ENCODE measurements at regions not wholly inside any gene's neighbourhood (a gene's known extent, or its start where the extent isn't known, plus 50 kb on each side); places are given as distances from the start of the nearest gene placed in this dataset.

GRCh38 chr16:49931916-49932315 is 76.0 kb upstream of the ZNF423 start:
- no peak overlapping the region for H3K4me3 ChIP-seq (ENCODE audit: low read depth, poor library complexity, severe bottlenecking)
- DNase-seq (ENCODE audit: low spot score in 2 of 2): no peak
- TF ChIP-seq CTCF (IDR thresholded peaks at IDR 0.05): no peak
- TF ChIP-seq POLR2A (IDR thresholded peaks at IDR 0.05): no peak
- intact Hi-C loops (cut with DNase I; ENCODE audit: low total_unique reads): no loop called here
- 90 to 91% methylated on average over 10 of the region's 10 CpGs for WGBS, 2 donors

GRCh38 chr16:49932434-49932833 is 76.5 kb upstream of the ZNF423 start:
- 55 to 60% methylated on average over 8 of the region's 8 CpGs for WGBS, 2 donors
- H3K4me3 ChIP-seq (ENCODE audit: low read depth, poor library complexity, severe bottlenecking): no peak overlapping the region
- intact Hi-C loops (cut with DNase I; ENCODE audit: low total_unique reads): no loop called here
- DNase-seq (ENCODE audit: low spot score in 2 of 2): no peak
- TF ChIP-seq CTCF (IDR thresholded peaks at IDR 0.05) (no peak), POLR2A (IDR thresholded peaks at IDR 0.05) (no peak)

GRCh38 chr16:49932946-49933345 is 77.0 kb upstream of the ZNF423 start:
- no peak for TF ChIP-seq CTCF (IDR thresholded peaks at IDR 0.05)
- no peak for TF ChIP-seq POLR2A (IDR thresholded peaks at IDR 0.05)
- WGBS, 2 donors: 11 to 20% methylated on average over 4 of the region's 4 CpGs
- no peak overlapping the region for H3K4me3 ChIP-seq (ENCODE audit: low read depth, poor library complexity, severe bottlenecking)

GRCh38 chr16:49936791-49937190 is 80.9 kb upstream of the ZNF423 start:
- H3K4me3 ChIP-seq (ENCODE audit: low read depth, poor library complexity, severe bottlenecking): no peak overlapping the region
- DNase-seq (ENCODE audit: low spot score in 2 of 2): no peak
- TF ChIP-seq POLR2A (IDR thresholded peaks at IDR 0.05) (no peak), CTCF (IDR thresholded peaks at IDR 0.05) (no peak)
- 93 to 94% methylated on average over 6 of the region's 6 CpGs for WGBS, 2 donors
- intact Hi-C loops (cut with DNase I; ENCODE audit: low total_unique reads): no loop called here

More at GRCh38 chr16:49932946-49933345, 77.0 kb upstream of the ZNF423 start:
- intact Hi-C loops (cut with DNase I; ENCODE audit: low total_unique reads): no loop called here
- no peak for DNase-seq (ENCODE audit: low spot score in 2 of 2)

GRCh38 chr16:49937886-49938285 is 82.0 kb upstream of the ZNF423 start:
- no peak for DNase-seq (ENCODE audit: low spot score in 2 of 2)
- no peak for TF ChIP-seq CTCF (IDR thresholded peaks at IDR 0.05)
- no peak for TF ChIP-seq POLR2A (IDR thresholded peaks at IDR 0.05)
- no peak overlapping the region for H3K4me3 ChIP-seq (ENCODE audit: low read depth, poor library complexity, severe bottlenecking)
- WGBS, 2 donors: 85 to 87% methylated on average over 7 of the region's 7 CpGs
- intact Hi-C loops (cut with DNase I; ENCODE audit: low total_unique reads): no loop called here

- intact Hi-C loops (cut with DNase I; ENCODE audit: low total_unique reads): no loop called here
- TF ChIP-seq CTCF (IDR thresholded peaks at IDR 0.05) (no peak), POLR2A (IDR thresholded peaks at IDR 0.05) (no peak)
- DNase-seq (ENCODE audit: low spot score in 2 of 2): no peak
- WGBS, 2 donors: 98 to 100% methylated on average over 2 of the region's 2 CpGs
- no peak overlapping the region for H3K4me3 ChIP-seq (ENCODE audit: low read depth, poor library complexity, severe bottlenecking)
Observed at GRCh38 chr16:49939495-49939894, 83.6 kb upstream of the ZNF423 start.
